ENCODE measurements at regions not wholly inside any gene's neighbourhood (a gene's known extent, or its start where the extent isn't known, plus 50 kb on each side); places are given as distances from the start of the nearest gene placed in this dataset.

DNA sequence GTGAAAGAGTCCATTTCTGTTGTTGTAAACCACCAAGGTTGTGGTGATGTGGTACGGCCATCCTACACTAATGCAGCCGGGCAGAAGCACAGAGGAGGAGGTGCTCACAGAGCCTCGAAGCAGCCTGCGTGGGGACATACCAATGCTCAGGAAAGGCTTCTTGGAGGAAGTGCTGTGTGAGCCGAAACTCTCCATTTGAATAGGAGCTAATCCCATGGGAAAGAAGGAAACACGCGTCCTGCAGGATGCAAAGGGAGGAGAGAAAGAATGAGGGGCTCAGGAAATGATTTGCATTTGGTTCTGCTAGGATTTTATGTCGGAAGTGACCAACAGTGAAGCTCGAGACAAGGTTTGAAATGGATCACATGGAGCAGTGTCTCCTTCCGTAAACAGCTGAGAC is 477.9 kb upstream of the ANKRD30A start:
- H3K4me3 ChIP-seq: no peak overlapping the region
- intact Hi-C loops (cut with DNase I): no loop called here
- H3K4me1 ChIP-seq: no peaks in the 10 kb centered on the region
- no peaks in the 10 kb centered on the region for H3K9me3 ChIP-seq
- no peaks in the 10 kb centered on the region for H3K36me3 ChIP-seq (replicated peaks in 1 of 2; ENCODE audit: insufficient read depth in 1 of 2, low read depth in 2 of 2)
- DNase-seq (no peak), ATAC-seq (no peak)
- TF ChIP-seq, protein P1, sequence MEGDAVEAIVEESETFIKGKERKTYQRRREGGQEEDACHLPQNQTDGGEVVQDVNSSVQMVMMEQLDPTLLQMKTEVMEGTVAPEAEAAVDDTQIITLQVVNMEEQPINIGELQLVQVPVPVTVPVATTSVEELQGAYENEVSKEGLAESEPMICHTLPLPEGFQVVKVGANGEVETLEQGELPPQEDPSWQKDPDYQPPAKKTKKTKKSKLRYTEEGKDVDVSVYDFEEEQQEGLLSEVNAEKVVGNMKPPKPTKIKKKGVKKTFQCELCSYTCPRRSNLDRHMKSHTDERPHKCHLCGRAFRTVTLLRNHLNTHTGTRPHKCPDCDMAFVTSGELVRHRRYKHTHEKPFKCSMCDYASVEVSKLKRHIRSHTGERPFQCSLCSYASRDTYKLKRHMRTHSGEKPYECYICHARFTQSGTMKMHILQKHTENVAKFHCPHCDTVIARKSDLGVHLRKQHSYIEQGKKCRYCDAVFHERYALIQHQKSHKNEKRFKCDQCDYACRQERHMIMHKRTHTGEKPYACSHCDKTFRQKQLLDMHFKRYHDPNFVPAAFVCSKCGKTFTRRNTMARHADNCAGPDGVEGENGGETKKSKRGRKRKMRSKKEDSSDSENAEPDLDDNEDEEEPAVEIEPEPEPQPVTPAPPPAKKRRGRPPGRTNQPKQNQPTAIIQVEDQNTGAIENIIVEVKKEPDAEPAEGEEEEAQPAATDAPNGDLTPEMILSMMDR (IDR thresholded peaks at IDR 0.05): no peak
- TF ChIP-seq POLR2A (IDR thresholded peaks at IDR 0.05): no peak
- WGBS, 2 donors: 71 to 72% methylated on average over 10 of the region's 10 CpGs
- no peaks in the 10 kb centered on the region for H3K27me3 ChIP-seq
- H3K27ac ChIP-seq: no peak overlapping the region

DNA sequence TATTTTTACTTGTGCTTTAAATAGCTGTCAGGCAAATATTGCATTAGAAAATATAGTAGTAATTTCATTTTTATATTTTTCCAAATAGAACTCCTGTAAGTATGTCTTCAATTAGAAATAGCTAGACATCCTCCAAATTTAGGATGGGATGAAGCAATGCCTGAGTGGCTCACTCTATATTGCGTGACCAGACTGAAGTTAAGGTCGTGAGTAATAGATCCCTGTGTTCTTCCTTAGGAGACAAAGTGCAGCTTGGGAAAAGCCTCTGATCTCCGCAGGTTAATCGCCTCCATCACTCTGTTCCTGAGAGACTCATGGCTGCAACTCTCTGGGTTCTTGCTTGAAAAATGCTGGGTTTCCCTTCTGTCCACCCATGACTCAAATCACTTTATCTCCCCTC is 484.8 kb upstream of the ANKRD30A start:
- Histone ChIP-seq H3K27me3 (no peaks in the 10 kb centered on the region), H3K27ac (no peak overlapping the region), H3K4me1 (no peaks in the 10 kb centered on the region), H3K9me3 (no peaks in the 10 kb centered on the region), H3K4me3 (no peak overlapping the region), H3K36me3 (replicated peaks in 1 of 2; ENCODE audit: insufficient read depth in 1 of 2, low read depth in 2 of 2) (no peaks in the 10 kb centered on the region)
- no peak for DNase-seq
- ATAC-seq: no peak
- TF ChIP-seq, protein P1 (IDR thresholded peaks at IDR 0.05): no peak
- TF ChIP-seq POLR2A (IDR thresholded peaks at IDR 0.05): no peak
- WGBS, 2 donors: 58 to 62% methylated on average over 4 of the region's 4 CpGs
- intact Hi-C loops (cut with DNase I): no loop called here

DNA sequence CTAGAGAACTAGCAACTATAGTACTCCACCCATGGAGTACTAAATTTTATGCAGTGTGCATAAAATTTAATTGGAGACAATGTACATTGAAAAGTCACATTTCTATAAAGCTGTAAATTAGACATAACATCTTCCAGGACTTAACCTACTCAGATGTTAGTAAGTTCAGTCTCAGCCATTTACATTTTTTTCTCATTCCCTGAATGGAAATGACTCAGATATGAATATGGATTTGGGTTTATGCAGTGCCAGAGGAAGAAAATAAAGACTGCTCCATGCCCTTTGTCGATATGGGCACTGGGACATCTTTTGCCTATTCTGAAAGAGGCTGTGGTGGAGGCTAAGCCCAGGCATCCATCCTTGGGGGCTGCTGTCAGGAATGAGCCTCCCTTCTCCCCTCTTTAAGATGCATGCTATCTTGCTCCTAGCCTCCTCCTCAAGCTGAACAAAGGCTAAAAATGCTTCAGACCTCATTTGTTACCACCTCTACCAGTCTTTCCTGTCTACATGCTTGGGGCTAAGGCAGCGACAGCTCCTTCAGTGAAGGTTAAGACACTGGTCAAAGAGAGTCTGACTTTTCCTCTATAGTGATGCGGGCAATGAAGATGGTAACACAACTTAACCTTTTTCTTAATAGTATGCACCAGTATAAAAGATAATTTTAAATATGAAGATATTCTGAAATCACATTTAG is 486.8 kb upstream of the ANKRD30A start:
- WGBS, 2 donors: 79 to 89% methylated on average over 3 of the region's 3 CpGs
- no peak for TF ChIP-seq POLR2A (IDR thresholded peaks at IDR 0.05)
- TF ChIP-seq, protein P1 (IDR thresholded peaks at IDR 0.05): no peak
- Histone ChIP-seq H3K27me3 (no peaks in the 10 kb centered on the region), H3K27ac (no peak overlapping the region), H3K36me3 (replicated peaks in 1 of 2; ENCODE audit: insufficient read depth in 1 of 2, low read depth in 2 of 2) (no peaks in the 10 kb centered on the region), H3K4me3 (no peak overlapping the region), H3K9me3 (no peaks in the 10 kb centered on the region), H3K4me1 (no peaks in the 10 kb centered on the region)
- DNase-seq (no peak), ATAC-seq (no peak)
- intact Hi-C loops (cut with DNase I): no loop called here

DNA sequence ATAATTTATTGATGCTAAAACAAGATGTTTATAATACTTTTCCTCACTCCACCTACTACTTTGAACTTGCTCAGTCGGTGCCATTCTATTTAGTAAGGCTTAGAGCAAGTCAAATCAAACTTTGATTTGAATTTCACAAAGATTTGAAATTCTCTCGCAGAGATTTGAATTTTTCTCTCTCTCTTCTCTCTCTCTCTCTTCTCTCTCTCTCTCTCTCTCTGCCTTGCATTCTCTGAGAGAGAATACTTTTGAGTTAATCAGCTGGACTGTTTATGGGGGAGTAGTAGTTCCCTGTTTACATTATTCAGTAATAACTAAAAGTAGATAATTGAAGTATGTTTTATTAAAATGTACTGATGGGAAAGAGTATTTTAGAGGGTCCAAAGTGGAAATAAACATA is 488.5 kb upstream of the ANKRD30A start:
- intact Hi-C loops (cut with DNase I): no loop called here
- no peak for TF ChIP-seq POLR2A (IDR thresholded peaks at IDR 0.05)
- TF ChIP-seq, protein P1 (IDR thresholded peaks at IDR 0.05): no peak
- Histone ChIP-seq H3K4me1 (no peaks in the 10 kb centered on the region), H3K9me3 (no peaks in the 10 kb centered on the region), H3K4me3 (no peak overlapping the region), H3K27me3 (no peaks in the 10 kb centered on the region), H3K27ac (no peak overlapping the region), H3K36me3 (replicated peaks in 1 of 2; ENCODE audit: insufficient read depth in 1 of 2, low read depth in 2 of 2) (no peaks in the 10 kb centered on the region)
- DNase-seq: no peak
- ATAC-seq: no peak
- 50 to 53% methylated on average over 2 of the region's 2 CpGs for WGBS, 2 donors

DNA sequence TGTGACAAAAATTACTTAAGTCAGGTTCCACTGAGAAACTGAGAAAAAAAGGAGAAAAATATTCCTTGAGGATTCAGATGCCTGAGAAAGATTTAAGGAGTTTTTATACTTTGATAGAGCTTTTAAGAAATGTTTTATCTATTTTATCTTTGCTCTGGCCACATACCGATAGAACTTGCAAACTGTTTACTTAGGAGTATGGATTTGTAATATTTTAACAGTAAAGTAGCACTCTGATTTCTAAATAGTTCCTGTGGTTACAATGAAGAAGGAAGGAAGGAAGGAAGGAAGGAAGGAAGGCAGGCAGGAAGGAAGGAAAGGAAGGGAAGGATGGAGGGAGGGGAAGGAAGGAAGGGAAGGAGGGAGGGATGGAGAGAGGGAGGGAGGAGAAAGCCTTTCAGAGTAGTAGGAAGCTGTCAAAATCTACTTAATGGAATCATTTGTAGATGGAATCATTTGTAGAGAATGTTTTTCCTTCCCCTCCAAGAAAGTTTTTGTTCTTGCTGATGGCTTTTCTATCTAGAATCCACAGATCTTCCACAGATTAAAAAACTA is 489.0 kb upstream of the ANKRD30A start:
- intact Hi-C loops (cut with DNase I): no loop called here

More for the DNA sequence above, 489.0 kb upstream of the ANKRD30A start:
- Histone ChIP-seq H3K9me3 (no peaks in the 10 kb centered on the region), H3K27ac (no peak overlapping the region), H3K4me1 (no peaks in the 10 kb centered on the region), H3K4me3 (no peak overlapping the region), H3K36me3 (replicated peaks in 1 of 2; ENCODE audit: insufficient read depth in 1 of 2, low read depth in 2 of 2) (no peaks in the 10 kb centered on the region), H3K27me3 (no peaks in the 10 kb centered on the region)
- no peak for ATAC-seq
- 5 to 19% methylated on average over 1 of the region's 1 CpG for WGBS, 2 donors
- TF ChIP-seq, protein P1 (IDR thresholded peaks at IDR 0.05): no peak
- TF ChIP-seq POLR2A (IDR thresholded peaks at IDR 0.05): no peak
- DNase-seq: no peak
